CD8-positive, alpha-beta memory T cell (primary cell): ENCODE measurements at regions not wholly inside any gene's neighbourhood (a gene's known extent, or its start where the extent isn't known, plus 50 kb on each side); places are given as distances from the start of the nearest gene placed in this dataset.

Source experiments
- CTCF ChIA-PET: fragments of 350-600 bp; sonication (Branson Sonifier 250); formaldehyde crosslinking; loops from one replicate; lab custom pipeline; 2021; ENCODE audit warnings: antibody characterized with exemption; lab: Charles Lee
- POLR2A ChIA-PET: fragments of 350-600 bp; sonication (Branson Sonifier 250); formaldehyde crosslinking; loops from one replicate; lab custom pipeline; 2021; ENCODE audit warnings: antibody characterized with exemption; lab: Charles Lee
- DNase-seq, 5 donors: peaks; one replicate each; pipeline versions ENCODE4 v3.0.0 to v3.0.0-alpha.2; 2020 to 2022; ENCODE audit warnings: mixed read lengths in 1 of 5
- H3K27ac ChIP-seq: one replicate; pipeline ENCODE4 v1.7.0; 2013; ENCODE audit warnings: low read depth, mild to moderate bottlenecking, low read length, moderate library complexity
- H3K27me3 ChIP-seq: 2 replicates; pipeline ENCODE4 v1.7.0; 2013; ENCODE audit warnings: low read length, mild to moderate bottlenecking; ENCODE audit not compliant: insufficient read depth, poor library complexity, severe bottlenecking
- H3K36me3 ChIP-seq: 2 replicates; pipeline ENCODE4 v1.7.0; 2013; ENCODE audit warnings: mild to moderate bottlenecking, low read length, moderate library complexity; ENCODE audit not compliant: insufficient read depth
- H3K4me1 ChIP-seq: 2 replicates; pipeline ENCODE4 v1.7.0; 2013; ENCODE audit warnings: mild to moderate bottlenecking, low read length, moderate library complexity; ENCODE audit not compliant: insufficient read depth
- H3K4me3 ChIP-seq: 2 replicates; pipeline ENCODE4 v1.7.0; 2013; ENCODE audit warnings: mild to moderate bottlenecking, low read length
- H3K9me3 ChIP-seq: 2 replicates; pipeline ENCODE4 v1.7.0; 2013; ENCODE audit warnings: mild to moderate bottlenecking, low read length
- H3K27ac Mint-ChIP-seq, 8 donors: one replicate each; pipeline ENCODE4 v1.8.0; 2020 to 2021; ENCODE audit warnings: mixed read lengths in 8 of 8, mild to moderate bottlenecking in 6 of 8, inconsistent platforms in 3 of 8, moderate library complexity in 3 of 8
- H3K27me3 Mint-ChIP-seq, 2 donors: one replicate each; pipeline ENCODE4 v1.8.0; 2020 to 2021; ENCODE audit warnings: mixed read lengths in 2 of 2, mild to moderate bottlenecking in 1 of 2, moderate library complexity in 1 of 2
- H3K36me3 Mint-ChIP-seq, 3 donors: one replicate each; pipeline ENCODE4 v1.8.0; 2020 to 2021; ENCODE audit warnings: mixed read lengths in 3 of 3, inconsistent platforms in 1 of 3, mild to moderate bottlenecking in 1 of 3
- H3K4me1 Mint-ChIP-seq, 3 donors: one replicate each; pipeline ENCODE4 v1.8.0; 2020 to 2021; ENCODE audit warnings: mixed read lengths in 3 of 3, inconsistent platforms in 1 of 3, mild to moderate bottlenecking in 1 of 3
- H3K4me3 Mint-ChIP-seq, 7 donors: one replicate each; pipeline ENCODE4 v1.8.0; 2020 to 2021; ENCODE audit warnings: mixed read lengths in 7 of 7, mild to moderate bottlenecking in 6 of 7, moderate library complexity in 4 of 7, inconsistent platforms in 2 of 7
- H3K9me3 Mint-ChIP-seq, 5 donors: one replicate each; pipeline ENCODE4 v1.8.0; 2020 to 2022; ENCODE audit warnings: mixed read lengths in 5 of 5, mild to moderate bottlenecking in 3 of 5, moderate library complexity in 2 of 5, inconsistent platforms in 1 of 5

GRCh38 chr5:158601118-158601517, 498.6 kb downstream of the EBF1 start:
- Histone ChIP-seq H3K36me3 (no peaks in the 10 kb centered on the region), H3K27ac (no peak overlapping the region), H3K4me1 (no peaks in the 10 kb centered on the region), H3K4me3 (no peak overlapping the region), H3K9me3 (no peaks in the 10 kb centered on the region), H3K27me3 (no peaks in the 10 kb centered on the region)
- Mint-ChIP-seq H3K36me3 (no peaks in the 10 kb centered on the region), H3K4me3 (no peak overlapping the region), H3K4me1 (no peaks in the 10 kb centered on the region), H3K27me3 (peaks cover 0 to 2% of the 10 kb centered on the region in 2 donors), H3K27ac (no peak overlapping the region), H3K9me3 (peaks cover 0 to 6% (median 0%) of the 10 kb centered on the region in 5 donors)
- CTCF ChIA-PET, result no interaction called here
- POLR2A ChIA-PET, result no interaction called here
- DNase-seq, result no peak

DNA sequence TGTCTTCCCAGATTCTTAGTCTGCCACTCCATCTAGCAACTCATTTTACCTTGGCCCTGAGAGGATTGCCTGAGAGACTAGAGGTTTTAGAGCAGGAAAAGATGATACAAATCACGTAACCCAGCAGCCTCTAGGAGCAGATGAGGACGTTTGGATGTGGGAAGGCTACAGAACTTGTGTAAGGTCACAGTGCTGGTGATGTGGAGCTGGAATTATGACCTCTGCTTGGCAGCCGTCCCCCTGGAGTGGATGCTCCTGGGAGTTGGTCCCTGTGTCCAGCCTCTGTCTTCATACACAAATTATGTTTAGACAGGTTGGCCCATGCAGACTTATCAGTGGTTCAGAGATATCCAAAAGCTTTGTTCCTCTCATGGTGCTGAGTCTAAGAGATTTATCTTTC, 499.0 kb downstream of the EBF1 start:
- POLR2A ChIA-PET, result no interaction called here
- Mint-ChIP-seq H3K36me3 (no peaks in the 10 kb centered on the region), H3K9me3 (peaks cover 0 to 6% (median 0%) of the 10 kb centered on the region in 5 donors), H3K4me1 (no peaks in the 10 kb centered on the region), H3K4me3 (no peak overlapping the region), H3K27me3 (peaks cover 0 to 2% of the 10 kb centered on the region in 2 donors), H3K27ac (no peak overlapping the region)
- Histone ChIP-seq H3K27me3 (no peaks in the 10 kb centered on the region), H3K4me1 (no peaks in the 10 kb centered on the region), H3K36me3 (no peaks in the 10 kb centered on the region), H3K9me3 (no peaks in the 10 kb centered on the region), H3K27ac (no peak overlapping the region), H3K4me3 (no peak overlapping the region)
- CTCF ChIA-PET, result no interaction called here
- DNase-seq, result no peak

DNA sequence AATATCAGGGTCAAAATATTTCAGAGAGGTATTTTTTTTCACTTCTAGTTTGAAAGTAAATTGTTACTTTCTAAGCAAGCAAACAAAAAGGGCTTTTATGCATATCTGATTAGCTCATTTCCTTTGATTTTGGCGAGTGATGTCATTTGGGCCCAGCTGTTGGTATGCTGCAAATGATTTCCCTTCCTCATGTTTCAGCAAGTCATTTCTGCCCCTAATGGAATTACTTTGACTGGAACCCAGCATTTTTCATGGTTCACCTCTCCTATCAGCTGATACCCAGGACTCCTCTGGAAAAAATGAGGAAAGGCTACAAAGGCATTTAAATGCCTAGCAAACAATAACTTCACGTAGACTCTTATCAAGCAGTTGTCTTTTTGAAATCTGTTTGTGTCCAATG, 500.6 kb downstream of the EBF1 start:
- POLR2A ChIA-PET, result no interaction called here

GRCh38 chr5:158594595-158595242, 505.0 kb downstream of the EBF1 start:
- no peaks in the 10 kb centered on the region for H3K36me3 Mint-ChIP-seq
- POLR2A ChIA-PET, result no interaction called here
- no peak overlapping the region for H3K4me3 Mint-ChIP-seq
- H3K27me3 Mint-ChIP-seq, result peaks cover 3 to 5% of the 10 kb centered on the region in 2 donors
- H3K4me1 ChIP-seq, result no peaks in the 10 kb centered on the region
- no peaks in the 10 kb centered on the region for H3K4me1 Mint-ChIP-seq
- H3K36me3 ChIP-seq, result no peaks in the 10 kb centered on the region
- H3K4me3 ChIP-seq, result no peak overlapping the region
- no peak overlapping the region for H3K27ac Mint-ChIP-seq
- no peak overlapping the region for H3K27ac ChIP-seq
- H3K27me3 ChIP-seq, result no peaks in the 10 kb centered on the region
- H3K9me3 ChIP-seq, result no peaks in the 10 kb centered on the region
- CTCF ChIA-PET, result no interaction called here
- DNase-seq, result no peak
- peaks cover 0 to 4% (median 0%) of the 10 kb centered on the region in 5 donors for H3K9me3 Mint-ChIP-seq

More for the DNA sequence above, 500.6 kb downstream of the EBF1 start:
- H3K4me1 Mint-ChIP-seq, result no peaks in the 10 kb centered on the region
- Histone ChIP-seq H3K27ac (no peak overlapping the region), H3K36me3 (no peaks in the 10 kb centered on the region), H3K9me3 (no peaks in the 10 kb centered on the region), H3K27me3 (no peaks in the 10 kb centered on the region), H3K4me3 (no peak overlapping the region), H3K4me1 (no peaks in the 10 kb centered on the region)
- no peaks in the 10 kb centered on the region for H3K36me3 Mint-ChIP-seq
- DNase-seq, result no peak
- H3K9me3 Mint-ChIP-seq, result peaks cover 0 to 6% (median 0%) of the 10 kb centered on the region in 5 donors
- no peak overlapping the region for H3K27ac Mint-ChIP-seq
- CTCF ChIA-PET, result no interaction called here
- no peak overlapping the region for H3K4me3 Mint-ChIP-seq
- peaks cover 0 to 2% of the 10 kb centered on the region in 2 donors for H3K27me3 Mint-ChIP-seq

DNA sequence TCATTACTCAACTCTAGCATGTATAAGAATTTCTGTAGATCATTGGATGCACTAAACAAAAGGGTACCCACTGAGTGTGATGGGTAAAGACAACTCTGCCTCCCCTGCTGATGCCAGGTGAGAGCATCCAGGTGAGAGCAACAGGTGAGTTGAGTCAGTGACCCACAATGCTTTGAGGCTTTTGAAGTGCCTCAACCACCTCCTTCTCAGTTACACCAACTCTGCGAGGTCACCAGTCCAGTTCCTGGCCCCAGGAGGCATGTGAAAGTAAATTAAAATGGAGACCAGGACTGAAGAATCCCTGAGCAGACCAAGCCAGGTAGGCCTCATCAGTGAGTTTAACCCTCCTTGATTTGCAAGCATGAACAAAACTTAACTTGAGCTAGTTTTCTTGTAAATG, 505.8 kb downstream of the EBF1 start:
- Mint-ChIP-seq H3K36me3 (no peaks in the 10 kb centered on the region), H3K9me3 (peaks cover 0 to 2% (median 0%) of the 10 kb centered on the region in 5 donors), H3K4me3 (no peak overlapping the region), H3K27ac (no peak overlapping the region), H3K27me3 (peaks cover 3 to 5% of the 10 kb centered on the region in 2 donors), H3K4me1 (no peaks in the 10 kb centered on the region)
- ChIA-PET CTCF (no interaction called here), POLR2A (no interaction called here)
- no peaks in the 10 kb centered on the region for H3K4me1 ChIP-seq
- no peak for DNase-seq
- no peak overlapping the region for H3K4me3 ChIP-seq
- H3K36me3 ChIP-seq, result no peaks in the 10 kb centered on the region
- H3K27me3 ChIP-seq, result no peaks in the 10 kb centered on the region
- no peak overlapping the region for H3K27ac ChIP-seq
- H3K9me3 ChIP-seq, result no peaks in the 10 kb centered on the region

DNA sequence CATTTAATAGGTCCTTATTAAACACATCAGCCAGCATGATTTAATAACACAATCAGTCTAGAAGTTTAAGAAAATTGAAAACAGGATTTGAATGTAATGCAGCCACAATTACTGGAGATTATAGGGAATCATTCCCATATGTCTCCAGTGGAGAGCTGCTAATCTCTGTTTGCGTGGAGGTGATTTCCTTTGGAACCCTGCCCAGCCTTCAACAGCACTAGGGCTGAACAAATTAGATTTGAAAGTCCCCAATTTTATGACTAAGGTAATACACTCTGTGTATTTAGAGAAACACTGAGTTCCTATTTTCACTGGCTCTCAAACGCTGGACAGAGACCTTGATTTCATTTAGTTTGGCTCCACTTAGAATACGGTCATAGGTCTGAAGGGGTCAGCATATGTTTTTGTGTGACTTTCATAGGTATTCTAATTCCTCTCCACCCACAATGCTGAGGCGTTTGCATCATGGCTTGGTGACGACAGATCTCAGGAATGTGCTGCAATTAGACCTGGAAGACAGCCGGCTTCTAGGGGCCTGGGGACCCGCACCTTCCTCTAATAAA, 508.3 kb downstream of the EBF1 start:
- Mint-ChIP-seq H3K36me3 (no peaks in the 10 kb centered on the region), H3K9me3 (no peaks in the 10 kb centered on the region), H3K4me3 (no peak overlapping the region), H3K27me3 (peaks cover 3 to 5% of the 10 kb centered on the region in 2 donors), H3K27ac (no peak overlapping the region), H3K4me1 (no peaks in the 10 kb centered on the region)
- H3K36me3 ChIP-seq, result no peaks in the 10 kb centered on the region
- ChIA-PET POLR2A (no interaction called here), CTCF (no interaction called here)
- no peak for DNase-seq
- no peak overlapping the region for H3K27ac ChIP-seq
- H3K4me1 ChIP-seq, result no peaks in the 10 kb centered on the region
- no peak overlapping the region for H3K4me3 ChIP-seq
- no peaks in the 10 kb centered on the region for H3K27me3 ChIP-seq
- no peaks in the 10 kb centered on the region for H3K9me3 ChIP-seq

DNA sequence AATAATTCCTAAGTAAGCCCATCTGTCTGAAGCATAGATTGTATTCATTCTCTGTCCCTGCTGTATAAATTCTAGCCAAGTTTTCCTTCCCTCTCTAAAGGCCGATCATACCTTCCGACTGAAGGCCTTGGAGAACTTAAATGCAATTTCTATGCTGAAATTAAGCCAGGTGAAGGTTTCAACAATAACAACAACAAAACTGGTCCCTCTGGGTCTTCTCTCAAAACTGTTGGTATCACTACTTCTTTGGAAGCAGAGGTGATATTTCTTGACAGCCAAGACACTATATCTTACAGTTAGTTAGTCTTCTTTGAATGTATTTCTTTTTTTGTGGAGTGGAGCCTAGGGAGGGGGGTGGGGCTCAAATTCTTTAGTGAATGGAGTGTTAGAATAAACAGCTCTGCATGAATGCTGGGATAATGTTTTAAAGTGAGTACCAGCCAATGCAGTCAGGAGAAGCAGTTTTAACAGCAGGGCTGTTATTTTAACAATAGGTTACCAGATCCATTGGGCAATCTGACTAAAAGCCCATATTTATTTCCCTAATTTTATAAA, 508.9 kb downstream of the EBF1 start:
- Mint-ChIP-seq H3K27me3 (peaks cover 3 to 5% of the 10 kb centered on the region in 2 donors), H3K27ac (no peak overlapping the region), H3K9me3 (peaks cover 0 to 3% (median 0%) of the 10 kb centered on the region in 5 donors), H3K4me3 (no peak overlapping the region), H3K36me3 (no peaks in the 10 kb centered on the region), H3K4me1 (no peaks in the 10 kb centered on the region)
- Histone ChIP-seq H3K36me3 (no peaks in the 10 kb centered on the region), H3K4me1 (no peaks in the 10 kb centered on the region), H3K9me3 (no peaks in the 10 kb centered on the region), H3K27me3 (no peaks in the 10 kb centered on the region), H3K4me3 (no peak overlapping the region), H3K27ac (no peak overlapping the region)
- ChIA-PET CTCF (no interaction called here), POLR2A (no interaction called here)
- no peak for DNase-seq

- Histone ChIP-seq H3K27ac (no peak overlapping the region), H3K27me3 (no peaks in the 10 kb centered on the region), H3K4me3 (no peak overlapping the region), H3K9me3 (no peaks in the 10 kb centered on the region), H3K4me1 (no peaks in the 10 kb centered on the region), H3K36me3 (no peaks in the 10 kb centered on the region)
- H3K9me3 Mint-ChIP-seq, result peaks cover 0 to 10% (median 0%) of the 10 kb centered on the region in 5 donors
- ChIA-PET CTCF (no interaction called here), POLR2A (no interaction called here)
- H3K27me3 Mint-ChIP-seq, result peaks cover 3 to 5% of the 10 kb centered on the region in 2 donors
- no peaks in the 10 kb centered on the region for H3K4me1 Mint-ChIP-seq
- H3K27ac Mint-ChIP-seq, result no peak overlapping the region
- DNase-seq, result no peak
- H3K36me3 Mint-ChIP-seq, result no peaks in the 10 kb centered on the region
- no peak overlapping the region for H3K4me3 Mint-ChIP-seq
These were observed 509.8 kb downstream of the EBF1 start for GRCh38 chr5:158589939-158590338.
